Spleen (tissue), 11 donors: ENCODE measurements at regions not wholly inside any gene's neighbourhood (a gene's known extent, or its start where the extent isn't known, plus 50 kb on each side); places are given as distances from the start of the nearest gene placed in this dataset.
"Not testable (repeated sequence)": the region's sequence is repeated elsewhere in the genome, so short reads cannot be mapped to it uniquely, and the experiment has no call there.

Experiments used
- DNase-seq: peaks from one replicate; pipeline ENCODE4 v3.0.0-alpha.2; 2020
- H3K27ac ChIP-seq, 8 donors: fragments of 200-600 bp; sonication (generic) in 7 of 8; 1 replicate in 4 of 8; 2 replicates in 4 of 8; pipeline versions ENCODE4 v1.5.0 to v1.8.0; 2016 to 2021; ENCODE audit warnings: inconsistent platforms in 4 of 8, mild to moderate bottlenecking in 4 of 8, moderate library complexity in 1 of 8
- H3K27me3 ChIP-seq, 7 donors: fragments of 200-600 bp; sonication (generic) in 6 of 7; replicated peaks in 1 of 7; 1 replicate in 4 of 7; 2 replicates in 3 of 7; pipeline versions ENCODE4 v1.5.0 to v1.8.0; 2016 to 2021; ENCODE audit warnings: inconsistent platforms in 3 of 7, mild to moderate bottlenecking in 1 of 7
- H3K36me3 ChIP-seq, 6 donors: fragments of 200-600 bp; sonication (generic) in 5 of 6; 1 replicate in 4 of 6; 2 replicates in 2 of 6; pipeline versions ENCODE4 v1.5.0 to v1.8.0; 2016 to 2021; ENCODE audit warnings: inconsistent platforms in 2 of 6
- H3K4me1 ChIP-seq, 6 donors: fragments of 200-600 bp; sonication (generic) in 5 of 6; 1 replicate in 3 of 6; 2 replicates in 3 of 6; pipeline versions ENCODE4 v1.5.0 to v1.8.0; 2016 to 2021; ENCODE audit warnings: inconsistent platforms in 3 of 6
- H3K4me3 ChIP-seq, 8 donors: fragments of 200-600 bp; sonication (generic) in 7 of 8; 1 replicate in 4 of 8; 2 replicates in 4 of 8; pipeline versions ENCODE4 v1.5.0 to v1.8.0; 2016 to 2021; ENCODE audit warnings: inconsistent platforms in 4 of 8, mild to moderate bottlenecking in 4 of 8, moderate library complexity in 2 of 8
- H3K9me3 ChIP-seq, 8 donors: fragments of 200-600 bp; sonication (generic) in 7 of 8; 1 replicate in 4 of 8; 2 replicates in 4 of 8; pipeline versions ENCODE4 v1.5.0 to v1.8.0; 2016 to 2021; ENCODE audit warnings: inconsistent platforms in 4 of 8
- POLR2A ChIP-seq, 3 donors: fragments of 450-650 bp; IDR thresholded peaks; one replicate each; pipeline ENCODE4 v1.5.1; 2017; ENCODE audit warnings: antibody characterized with exemption in 3 of 3, mild to moderate bottlenecking in 1 of 3
- POLR2AphosphoS5 ChIP-seq, 3 donors: sonication (generic); formaldehyde crosslinking; IDR thresholded peaks; one replicate each; pipeline ENCODE4 v1.5.1; 2017; ENCODE audit warnings: antibody characterized with exemption in 3 of 3
- WGBS, 5 donors: extraction: QIAGEN DNeasy Blood & Tissue Kit in 3 of 5; methylation state at CpG; one replicate each; pipeline versions ENCODE4 v1.1.5 to v1.1.7; 2013 to 2018; 5-methylcytosine and 5-hydroxymethylcytosine counted together
- intact Hi-C: fragments of 100-400 bp; cut with DNase I; formaldehyde crosslinking; loops from one replicate; pipeline ENCODE4 v1.15.0; 2023; ENCODE audit warnings: low total_unique reads
- TF ChIP-seq, protein P1 (sequence below), 11 experiments: fragments of 200-600 bp in 7 of 11; fragments of 450-650 bp in 4 of 11; sonication (generic) in 4 of 11; IDR thresholded peaks in 8 of 11; conservative IDR thresholded peaks in 3 of 11; 1 replicate in 7 of 11; 2 replicates in 4 of 11; pipeline versions ENCODE4 v1.4.0 to v1.8.0; 2016 to 2021; ENCODE audit warnings: antibody characterized with exemption in 11 of 11, inconsistent platforms in 4 of 11, mild to moderate bottlenecking in 1 of 11
- donor health status: healthy with polysubstance abuse.
- donor health status: DM: no; HTN: no; CAD: no; lungs with moderate emphysema.
- donor health status: DM: no; HTN: no; CAD: no.
- donor health status: Bipolar disorder and iron deficiency.
- donor health status: healthy.
- donor health status: DM: no; HTN: no; CAD: no.
- donor health status: DM: yes; HTN: yes; CAD: no.

DNA sequence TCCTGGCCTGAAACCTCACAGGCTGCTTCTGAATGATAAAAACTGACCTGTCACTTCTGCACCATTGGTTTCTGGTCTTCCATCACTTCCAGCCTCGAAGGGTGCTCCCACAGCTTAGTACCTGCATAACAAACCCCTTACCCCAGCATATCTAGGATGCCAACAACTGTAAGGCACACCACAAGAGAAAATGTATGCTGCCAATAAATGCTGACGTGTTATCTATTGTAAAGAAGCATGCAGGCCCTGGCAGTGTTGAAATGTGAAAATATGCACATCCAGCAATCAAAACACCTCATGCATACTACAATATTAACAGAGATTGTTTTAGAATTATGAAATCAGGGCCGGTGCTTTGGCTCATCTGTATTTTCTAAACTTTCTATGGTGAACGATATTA, 242.0 kb upstream of the NSMCE3 start:
- no peak for DNase-seq
- Histone ChIP-seq H3K27me3 (no peaks in the 10 kb centered on the region), H3K4me3 (no peak overlapping the region), H3K36me3 (no peaks in the 10 kb centered on the region), H3K27ac (no peak overlapping the region), H3K4me1 (no peaks in the 10 kb centered on the region), H3K9me3 (peaks cover 0 to 63% (median 10%) of the 10 kb centered on the region in 8 donors)
- 76 to 89% (median 86%) methylated on average over 4 of the region's 4 CpGs for WGBS, 5 donors
- intact Hi-C loops: no loop called here
- TF ChIP-seq POLR2AphosphoS5 (IDR thresholded peaks at IDR 0.05) (no peak), POLR2A (IDR thresholded peaks at IDR 0.05) (no peak)
- TF ChIP-seq, protein P1, sequence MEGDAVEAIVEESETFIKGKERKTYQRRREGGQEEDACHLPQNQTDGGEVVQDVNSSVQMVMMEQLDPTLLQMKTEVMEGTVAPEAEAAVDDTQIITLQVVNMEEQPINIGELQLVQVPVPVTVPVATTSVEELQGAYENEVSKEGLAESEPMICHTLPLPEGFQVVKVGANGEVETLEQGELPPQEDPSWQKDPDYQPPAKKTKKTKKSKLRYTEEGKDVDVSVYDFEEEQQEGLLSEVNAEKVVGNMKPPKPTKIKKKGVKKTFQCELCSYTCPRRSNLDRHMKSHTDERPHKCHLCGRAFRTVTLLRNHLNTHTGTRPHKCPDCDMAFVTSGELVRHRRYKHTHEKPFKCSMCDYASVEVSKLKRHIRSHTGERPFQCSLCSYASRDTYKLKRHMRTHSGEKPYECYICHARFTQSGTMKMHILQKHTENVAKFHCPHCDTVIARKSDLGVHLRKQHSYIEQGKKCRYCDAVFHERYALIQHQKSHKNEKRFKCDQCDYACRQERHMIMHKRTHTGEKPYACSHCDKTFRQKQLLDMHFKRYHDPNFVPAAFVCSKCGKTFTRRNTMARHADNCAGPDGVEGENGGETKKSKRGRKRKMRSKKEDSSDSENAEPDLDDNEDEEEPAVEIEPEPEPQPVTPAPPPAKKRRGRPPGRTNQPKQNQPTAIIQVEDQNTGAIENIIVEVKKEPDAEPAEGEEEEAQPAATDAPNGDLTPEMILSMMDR (IDR thresholded peaks at IDR 0.05 in 8 of 11, conservative IDR thresholded peaks at IDR 0.05 in 3 of 11): no peak

DNA sequence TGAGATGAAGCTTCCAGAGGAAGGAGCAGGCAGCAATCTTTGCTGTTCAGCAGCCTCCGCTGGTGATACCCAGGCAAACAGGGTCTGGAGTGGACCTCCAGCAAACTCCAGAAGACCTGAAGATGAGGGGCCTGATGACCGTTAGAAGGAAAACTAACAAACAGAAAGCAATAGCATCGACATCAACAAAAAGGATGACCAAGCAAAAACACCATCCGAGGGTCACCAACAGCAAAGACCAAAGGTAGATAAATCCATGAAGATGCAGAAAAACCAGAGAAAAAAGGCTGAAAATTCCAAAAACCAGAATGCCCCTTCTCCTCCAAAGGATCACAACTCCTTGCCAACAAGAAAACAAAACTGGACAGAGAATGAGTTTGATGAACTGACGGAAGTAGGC, 235.9 kb upstream of the NSMCE3 start:
- H3K27me3 ChIP-seq, intact Hi-C loops, H3K27ac ChIP-seq, DNase-seq, H3K4me1 ChIP-seq, H3K36me3 ChIP-seq, H3K4me3 ChIP-seq: not testable (repeated sequence)
- WGBS, 5 donors: 88 to 96% (median 93%) methylated on average over 5 of the region's 5 CpGs
- H3K9me3 ChIP-seq: peaks cover 0 to 57% (median 9%) of the 10 kb centered on the region in 8 donors

DNA sequence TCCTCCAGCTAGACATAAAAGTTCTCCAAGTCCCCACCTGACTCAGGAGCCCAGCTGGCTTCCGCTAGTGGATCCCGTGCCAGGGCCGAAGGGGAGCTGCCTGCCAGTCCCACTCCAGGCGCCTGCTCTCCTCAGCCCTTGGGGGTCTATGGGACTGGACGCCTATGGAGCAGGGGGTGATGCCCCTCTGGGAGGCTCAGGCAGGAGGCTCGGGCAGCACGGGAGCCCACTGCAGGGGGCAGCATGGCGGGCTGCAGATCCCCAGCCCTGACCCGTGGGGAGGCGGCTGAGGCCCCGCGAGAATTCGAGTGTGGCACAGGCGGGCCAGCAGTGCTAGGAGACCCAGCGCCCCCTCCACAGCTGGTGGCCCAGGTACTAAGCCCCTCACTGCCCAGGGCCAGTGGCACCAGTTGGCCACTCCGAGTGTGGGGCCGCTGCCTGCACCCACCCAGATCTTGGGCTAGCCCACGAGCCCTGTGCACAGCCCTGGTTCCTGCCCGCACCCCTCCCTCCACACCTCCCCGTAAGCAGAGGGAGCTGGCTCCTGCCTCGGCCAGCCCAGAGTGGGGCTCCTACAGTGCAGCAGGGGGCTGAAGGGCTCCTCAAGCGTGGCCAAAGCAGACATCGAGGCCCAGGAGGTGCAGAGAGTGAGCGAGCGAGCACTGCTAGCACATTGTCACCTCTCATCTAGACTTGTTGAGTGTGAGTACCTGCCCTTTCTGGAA, 221.3 kb upstream of the NSMCE3 start:
- Histone ChIP-seq H3K4me1 (no peaks in the 10 kb centered on the region), H3K27ac (no peak overlapping the region), H3K4me3 (no peak overlapping the region), H3K9me3 (peaks cover 0 to 16% (median 2%) of the 10 kb centered on the region in 8 donors), H3K36me3 (no peaks in the 10 kb centered on the region), H3K27me3 (no peaks in the 10 kb centered on the region)
- TF ChIP-seq POLR2AphosphoS5 (IDR thresholded peaks at IDR 0.05) (no peak), POLR2A (IDR thresholded peaks at IDR 0.05) (no peak)
- TF ChIP-seq, protein P1 (IDR thresholded peaks at IDR 0.05 in 8 of 11, conservative IDR thresholded peaks at IDR 0.05 in 3 of 11): no peak
- intact Hi-C loops: no loop called here
- 91 to 97% (median 95%) methylated on average over 17 to 25 of the region's 25 CpGs for WGBS, 5 donors
- no peak for DNase-seq

DNA sequence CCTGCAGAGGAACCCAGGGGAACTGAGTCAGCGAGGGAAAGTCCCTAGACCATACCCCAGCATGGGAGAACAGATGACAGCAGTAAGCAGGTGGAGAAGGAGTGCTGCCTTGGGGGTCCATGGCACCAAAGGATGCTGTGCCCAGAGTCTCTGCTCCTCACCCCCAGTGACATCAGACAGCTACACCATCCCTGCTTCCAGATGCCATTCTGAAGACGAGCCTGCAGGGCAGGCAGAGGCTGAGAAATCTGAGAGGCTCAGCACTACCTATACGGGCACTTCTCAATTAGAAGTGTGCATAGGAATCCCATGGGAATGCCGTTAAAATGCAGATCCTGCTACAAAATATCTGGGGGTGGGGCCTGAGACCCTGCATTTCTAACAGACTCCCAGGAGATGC, 211.3 kb upstream of the NSMCE3 start:
- H3K4me3 ChIP-seq: no peak overlapping the region
- H3K36me3 ChIP-seq: no peaks in the 10 kb centered on the region
- 77 to 85% (median 81%) methylated on average over 4 of the region's 4 CpGs for WGBS, 5 donors
- no peak for DNase-seq
- no peaks in the 10 kb centered on the region for H3K27me3 ChIP-seq
- no peak for TF ChIP-seq POLR2A (IDR thresholded peaks at IDR 0.05)
- TF ChIP-seq POLR2AphosphoS5 (IDR thresholded peaks at IDR 0.05): no peak
- TF ChIP-seq, protein P1 (IDR thresholded peaks at IDR 0.05 in 8 of 11, conservative IDR thresholded peaks at IDR 0.05 in 3 of 11): no peak
- intact Hi-C loops: no loop called here
- H3K9me3 ChIP-seq: no peaks in the 10 kb centered on the region
- H3K4me1 ChIP-seq: no peaks in the 10 kb centered on the region
- H3K27ac ChIP-seq: no peak overlapping the region
